ENCODE measurements at regions not wholly inside any gene's neighbourhood (a gene's known extent, or its start where the extent isn't known, plus 50 kb on each side); places are given as distances from the start of the nearest gene placed in this dataset.

DNA sequence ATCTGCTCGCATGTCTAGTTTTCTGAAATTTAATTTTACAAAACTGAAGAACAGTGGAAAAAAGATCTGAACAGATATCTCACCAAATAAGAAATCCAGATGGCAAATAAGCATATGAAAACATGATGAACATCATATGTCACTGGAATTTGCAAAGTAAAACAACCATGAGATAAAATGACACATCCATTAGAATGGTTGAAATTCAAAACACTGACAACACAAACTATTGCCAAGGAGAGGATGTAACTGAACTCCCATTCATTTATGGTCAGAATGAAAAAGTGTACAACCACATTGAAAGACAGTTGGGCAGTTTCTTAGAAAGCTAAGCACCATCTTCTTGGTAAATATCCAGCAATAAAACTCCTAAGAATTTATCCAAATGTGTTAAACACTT lies 312.7 kb upstream of the NCAM2 start:
- TF ChIP-seq CTCF (IDR thresholded peaks at IDR 0.05) (no peak), POLR2A (IDR thresholded peaks at IDR 0.05) (no peak), EP300 (IDR thresholded peaks at IDR 0.05) (no peak), POLR2AphosphoS5 (IDR thresholded peaks at IDR 0.05) (no peak)
